Esophagus muscularis mucosa (tissue), 4 donors: ENCODE measurements at regions not wholly inside any gene's neighbourhood (a gene's known extent, or its start where the extent isn't known, plus 50 kb on each side); places are given as distances from the start of the nearest gene placed in this dataset.

ENCODE experiments used
- DNase-seq: peaks from one replicate; pipeline ENCODE4 v3.0.0-alpha.2; 2017; ENCODE audit errors: extremely low spot score
- H3K27ac ChIP-seq, 4 donors: fragments of 200-600 bp; sonication (generic); replicated peaks in 1 of 4; 1 replicate in 3 of 4; 2 replicates in 1 of 4; pipeline ENCODE4 v1.5.1; 2016 to 2019; ENCODE audit warnings: mild to moderate bottlenecking in 1 of 4
- H3K27me3 ChIP-seq, 4 donors: fragments of 200-600 bp; sonication (generic); one replicate each; pipeline versions ENCODE4 v1.5.1 to v1.6.0; 2016 to 2019
- H3K36me3 ChIP-seq, 4 donors: fragments of 200-600 bp; sonication (generic); one replicate each; pipeline ENCODE4 v1.5.1; 2016 to 2019
- H3K4me1 ChIP-seq, 4 donors: fragments of 200-600 bp; sonication (generic); one replicate each; pipeline ENCODE4 v1.5.1; 2016 to 2019
- H3K4me3 ChIP-seq, 4 donors: fragments of 200-600 bp; sonication (generic); 1 replicate in 2 of 4; 2 replicates in 2 of 4; pipeline ENCODE4 v1.5.1; 2016 to 2019; ENCODE audit warnings: mild to moderate bottlenecking in 4 of 4, moderate library complexity in 1 of 4
- H3K9me3 ChIP-seq, 4 donors: fragments of 200-600 bp; sonication (generic); 1 replicate in 3 of 4; 2 replicates in 1 of 4; pipeline ENCODE4 v1.5.1; 2016 to 2019
- CTCF ChIP-seq, 3 experiments: fragments of 200-600 bp in 2 of 3; fragments of 450-650 bp in 1 of 3; sonication (generic) in 2 of 3; IDR thresholded peaks; one replicate each; pipeline ENCODE4 v1.5.1; 2017 to 2019; ENCODE audit warnings: antibody characterized with exemption in 3 of 3, mild to moderate bottlenecking in 2 of 3, moderate library complexity in 1 of 3
- EP300 ChIP-seq: sonication (generic); formaldehyde crosslinking; IDR thresholded peaks from one replicate; pipeline ENCODE4 v1.6.1; 2017; ENCODE audit warnings: antibody characterized with exemption
- POLR2A ChIP-seq: fragments of 450-650 bp; IDR thresholded peaks from one replicate; pipeline ENCODE4 v1.6.1; 2017; ENCODE audit warnings: antibody characterized with exemption, moderate library complexity, mild to moderate bottlenecking, low read depth
- POLR2AphosphoS5 ChIP-seq, 2 donors: sonication (generic); formaldehyde crosslinking; IDR thresholded peaks; one replicate each; pipeline ENCODE4 v1.6.1; 2017; ENCODE audit warnings: antibody characterized with exemption in 2 of 2
- WGBS: methylation state at CpG from one replicate; pipeline ENCODE4 v1.1.5; 2018; 5-methylcytosine and 5-hydroxymethylcytosine counted together
- intact Hi-C: fragments of 100-400 bp; cut with DNase I; formaldehyde crosslinking; loops from one replicate; pipeline ENCODE4 v1.15.1; 2023

GRCh38 chr5:44022622-44023021 lies 366.6 kb downstream of the FGF10 start:
- H3K9me3 ChIP-seq: peaks cover 0 to 5% (median 0%) of the 10 kb centered on the region in 4 donors
- intact Hi-C loops: no loop called here
- no peak overlapping the region for H3K27ac ChIP-seq
- H3K4me1 ChIP-seq: no peaks in the 10 kb centered on the region
- no peak for TF ChIP-seq CTCF (IDR thresholded peaks at IDR 0.05)
- H3K36me3 ChIP-seq: no peaks in the 10 kb centered on the region
- DNase-seq: no peak
- no peak overlapping the region for H3K4me3 ChIP-seq
- H3K27me3 ChIP-seq: no peaks in the 10 kb centered on the region

GRCh38 chr5:44011518-44011917 lies 377.7 kb downstream of the FGF10 start:
- Histone ChIP-seq H3K36me3 (no peaks in the 10 kb centered on the region), H3K4me3 (no peak overlapping the region), H3K9me3 (peaks cover 0 to 10% (median 9%) of the 10 kb centered on the region in 4 donors), H3K27ac (no peak overlapping the region), H3K27me3 (no peaks in the 10 kb centered on the region), H3K4me1 (no peaks in the 10 kb centered on the region)
- TF ChIP-seq CTCF (IDR thresholded peaks at IDR 0.05): no peak
- TF ChIP-seq POLR2AphosphoS5 (IDR thresholded peaks at IDR 0.05): no peak
- TF ChIP-seq POLR2A: no peak
- TF ChIP-seq EP300: no peak
- intact Hi-C loops: no loop called here
- 70% methylated on average over 2 of the region's 2 CpGs for WGBS
- no peak for DNase-seq

GRCh38 chr5:44002381-44002901 lies 386.8 kb downstream of the FGF10 start:
- Histone ChIP-seq H3K4me1 (peaks cover 0 to 11% (median 7%) of the 10 kb centered on the region in 4 donors), H3K36me3 (no peaks in the 10 kb centered on the region), H3K4me3 (no peak overlapping the region), H3K27me3 (no peaks in the 10 kb centered on the region), H3K9me3 (no peaks in the 10 kb centered on the region), H3K27ac (no peak overlapping the region)
- TF ChIP-seq POLR2AphosphoS5 (IDR thresholded peaks at IDR 0.05): no peak
- no peak for DNase-seq
- intact Hi-C loops: no loop called here

- Histone ChIP-seq H3K27ac (no peak overlapping the region), H3K4me3 (no peak overlapping the region), H3K27me3 (no peaks in the 10 kb centered on the region), H3K36me3 (no peaks in the 10 kb centered on the region), H3K9me3 (no peaks in the 10 kb centered on the region), H3K4me1 (peaks cover 0 to 12% (median 7%) of the 10 kb centered on the region in 4 donors)
- 73% methylated on average over 2 of the region's 2 CpGs for WGBS
- TF ChIP-seq POLR2A (no peak), EP300 (no peak), CTCF (IDR thresholded peaks at IDR 0.05) (no peak), POLR2AphosphoS5 (IDR thresholded peaks at IDR 0.05) (no peak)
- intact Hi-C loops: no loop called here
- no peak for DNase-seq
Measured at GRCh38 chr5:44001675-44002380, 387.4 kb downstream of the FGF10 start.

- intact Hi-C loops: no loop called here
- peaks cover 0 to 12% (median 7%) of the 10 kb centered on the region in 4 donors for H3K4me1 ChIP-seq
- TF ChIP-seq POLR2A (no peak), EP300 (no peak), CTCF (IDR thresholded peaks at IDR 0.05) (no peak), POLR2AphosphoS5 (IDR thresholded peaks at IDR 0.05) (no peak)
- H3K4me3 ChIP-seq: no peak overlapping the region
- H3K36me3 ChIP-seq: no peaks in the 10 kb centered on the region
- H3K27ac ChIP-seq: no peak overlapping the region
- no peaks in the 10 kb centered on the region for H3K27me3 ChIP-seq
- H3K9me3 ChIP-seq: no peaks in the 10 kb centered on the region
- no peak for DNase-seq
Measured at GRCh38 chr5:44001236-44001635, 388.0 kb downstream of the FGF10 start.
